Mesenteric fat pad (tissue), 1 donor: ENCODE measurements at regions not wholly inside any gene's neighbourhood (a gene's known extent, or its start where the extent isn't known, plus 50 kb on each side); places are given as distances from the start of the nearest gene placed in this dataset.
"Not testable (repeated sequence)": the region's sequence is repeated elsewhere in the genome, so short reads cannot be mapped to it uniquely, and the experiment has no call there.

Experiments
- DNase-seq: peaks from one replicate; pipeline ENCODE4 v3.0.0-alpha.2; 2020; ENCODE audit warnings: low spot score
- donor health status: DM: yes; HTN: yes; CAD: no.

GRCh38 chr10:124153023-124153826 lies 59.8 kb upstream of the CHST15 start:
- DNase-seq = peak; percentile 88

- DNase-seq = peak; percentile 89
Measured at GRCh38 chr10:124152139-124153022, 59.0 kb upstream of the CHST15 start.

- DNase-seq = peak; percentile 71
Measured at GRCh38 chr10:124151466-124152095, 58.2 kb upstream of the CHST15 start.

- DNase-seq = peak; percentile 74
Measured at GRCh38 chr10:124150807-124151417, 57.5 kb upstream of the CHST15 start.

- peak; percentile 68 for DNase-seq
Measured at GRCh38 chr10:124150189-124150806, 56.9 kb upstream of the CHST15 start.

GRCh38 chr10:124149189-124150042 lies 56.0 kb upstream of the CHST15 start:
- peak; percentile 22 for DNase-seq

GRCh38 chr10:124148509-124149188 lies 55.3 kb upstream of the CHST15 start:
- not testable (repeated sequence) for DNase-seq

- no peak for DNase-seq
Measured at GRCh38 chr10:124146483-124146882, 53.1 kb upstream of the CHST15 start.

- DNase-seq = no peak
Measured at GRCh38 chr10:124145109-124145870, 51.9 kb upstream of the CHST15 start.

- no peak for DNase-seq
Measured at GRCh38 chr10:124144536-124144935, 51.1 kb upstream of the CHST15 start.

GRCh38 chr10:124143721-124144120 lies 50.3 kb upstream of the CHST15 start:
- no peak for DNase-seq
